SH-SY5Y (cell line): ENCODE measurements at regions not wholly inside any gene's neighbourhood (a gene's known extent, or its start where the extent isn't known, plus 50 kb on each side); places are given as distances from the start of the nearest gene placed in this dataset.

ENCODE experiments used
- GATA2 ChIP-seq: IDR thresholded peaks from 2 replicates; pipeline ENCODE4 v1.6.1; 2011; ENCODE audit warnings: mild to moderate bottlenecking, low read depth, low read length
- GATA3 ChIP-seq: IDR thresholded peaks from 2 replicates; pipeline ENCODE4 v1.6.1; 2011; ENCODE audit warnings: low read depth, mild to moderate bottlenecking, low read length, moderate library complexity

- TF ChIP-seq GATA2: no peak
- TF ChIP-seq GATA3: no peak
These were observed 218.7 kb upstream of the FUT9 start for GRCh38 chr6:95797054-95797453.
